Stimulated activated CD4-positive, alpha-beta T cell treated with anti-CD3 and anti-CD28 coated beads, Interleukin-15, amount 100 ng/mL, for 48 hours (primary cell): ENCODE measurements at regions not wholly inside any gene's neighbourhood (a gene's known extent, or its start where the extent isn't known, plus 50 kb on each side); places are given as distances from the start of the nearest gene placed in this dataset.
"Not testable (repeated sequence)": the region's sequence is repeated elsewhere in the genome, so short reads cannot be mapped to it uniquely, and the experiment has no call there.

Experiments
- DNase-seq, 2 donors: peaks; one replicate each; pipeline ENCODE4 v3.0.0-alpha.2; 2020; ENCODE audit warnings: low read depth in 2 of 2

DNA sequence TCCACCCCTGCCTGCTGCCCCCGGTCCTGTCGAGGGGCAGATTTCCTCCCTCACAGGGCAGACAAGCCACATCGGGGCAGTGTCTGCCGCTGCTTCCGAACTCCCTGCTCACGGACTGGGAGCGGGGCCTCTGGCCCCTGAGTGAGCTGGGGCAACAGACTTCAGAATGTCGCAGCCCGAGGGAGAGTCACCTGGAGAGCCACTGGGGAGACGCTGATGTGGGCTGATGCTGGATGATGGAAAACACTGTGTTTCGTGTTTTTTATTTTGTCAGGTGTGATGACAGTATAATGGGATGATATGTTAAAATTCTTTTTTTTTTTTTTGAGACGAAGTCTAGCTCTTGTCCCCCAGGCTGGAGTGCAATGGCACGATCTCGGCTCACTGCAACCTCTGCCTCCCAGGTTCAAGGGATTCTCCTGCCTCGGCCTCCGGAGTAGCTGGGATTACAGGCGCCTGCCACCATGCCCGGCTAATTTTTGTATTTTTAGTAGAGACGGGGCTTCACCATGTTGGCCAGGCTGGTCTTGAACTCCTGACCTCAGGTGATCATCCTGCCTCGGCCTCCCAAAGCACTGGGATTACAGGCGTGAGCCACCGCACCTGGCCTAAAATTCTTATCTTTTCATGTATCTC lies 52.1 kb upstream of the SEPTIN5 start:
- not testable (repeated sequence) for DNase-seq

DNA sequence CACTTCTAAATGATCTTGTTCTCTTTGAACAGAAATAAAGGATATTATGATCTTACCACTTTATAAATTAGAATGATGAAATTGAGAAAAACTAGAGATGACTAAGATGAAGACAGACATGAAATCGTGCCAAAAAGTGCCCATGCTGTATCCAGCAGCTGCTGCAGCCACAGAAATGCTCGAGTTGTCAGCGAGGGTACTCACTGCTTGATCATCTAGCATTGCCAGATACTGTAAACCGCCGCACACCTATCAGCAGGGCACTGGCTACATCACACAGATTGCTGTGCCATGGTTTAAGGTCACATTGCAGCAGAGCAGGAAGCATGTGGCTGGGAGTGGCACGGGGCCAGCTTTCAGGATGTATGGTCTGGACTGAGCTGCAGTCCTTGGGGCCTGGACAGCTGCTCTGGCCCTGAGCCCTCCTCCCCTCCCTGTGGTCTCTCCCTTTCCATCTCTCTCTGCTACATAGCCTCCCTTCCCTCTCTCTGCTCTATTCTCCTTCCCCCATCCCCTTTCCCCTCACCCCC lies 51.0 kb upstream of the SEPTIN5 start:
- no peak for DNase-seq

DNA sequence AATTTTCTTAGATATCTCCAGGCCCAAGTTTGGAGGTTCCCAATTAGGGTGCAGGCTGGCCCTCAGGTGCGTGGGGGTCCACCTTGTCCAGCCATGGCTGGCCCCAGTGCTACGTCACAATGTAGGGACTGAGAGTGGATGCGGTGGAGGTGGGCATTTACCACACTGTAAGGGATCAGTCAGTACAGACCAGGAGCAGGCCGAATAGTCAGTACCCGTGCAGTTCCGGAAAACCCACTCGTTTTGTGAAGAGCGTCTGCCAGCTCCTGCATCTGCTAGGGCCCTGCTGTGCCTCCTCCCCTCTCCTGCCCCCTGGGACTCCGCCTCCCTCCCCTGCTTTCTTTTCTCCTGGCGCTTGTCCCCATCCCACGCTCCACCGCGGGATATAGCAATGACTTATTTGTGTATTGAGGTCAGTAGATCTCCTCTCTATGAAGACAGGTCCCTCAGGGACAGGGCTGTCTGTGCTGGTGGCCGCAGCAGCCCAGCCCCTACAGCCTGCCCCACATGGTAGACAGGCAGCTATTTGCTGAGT lies 50.4 kb upstream of the SEPTIN5 start:
- no peak for DNase-seq

DNA sequence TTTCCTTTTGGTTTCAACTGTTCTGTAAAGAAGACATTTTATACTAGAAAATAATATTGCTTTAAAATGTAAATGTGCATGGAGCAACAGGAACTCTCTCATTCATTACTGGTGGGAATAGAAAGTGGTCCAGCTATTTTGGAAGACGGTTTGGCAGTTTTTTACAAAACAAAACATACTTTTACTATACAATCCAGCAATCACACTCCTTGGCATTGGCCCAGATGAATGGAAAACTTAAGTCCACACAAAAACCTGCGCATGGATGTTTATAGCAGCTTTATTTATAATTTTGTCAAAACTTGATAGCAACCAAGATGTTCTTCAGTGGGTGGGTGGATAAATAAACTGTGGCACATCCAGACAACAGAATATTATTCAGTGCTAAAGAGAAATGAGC lies 49.9 kb upstream of the SEPTIN5 start:
- no peak for DNase-seq
